ENCODE measurements at regions not wholly inside any gene's neighbourhood (a gene's known extent, or its start where the extent isn't known, plus 50 kb on each side); places are given as distances from the start of the nearest gene placed in this dataset.

DNA sequence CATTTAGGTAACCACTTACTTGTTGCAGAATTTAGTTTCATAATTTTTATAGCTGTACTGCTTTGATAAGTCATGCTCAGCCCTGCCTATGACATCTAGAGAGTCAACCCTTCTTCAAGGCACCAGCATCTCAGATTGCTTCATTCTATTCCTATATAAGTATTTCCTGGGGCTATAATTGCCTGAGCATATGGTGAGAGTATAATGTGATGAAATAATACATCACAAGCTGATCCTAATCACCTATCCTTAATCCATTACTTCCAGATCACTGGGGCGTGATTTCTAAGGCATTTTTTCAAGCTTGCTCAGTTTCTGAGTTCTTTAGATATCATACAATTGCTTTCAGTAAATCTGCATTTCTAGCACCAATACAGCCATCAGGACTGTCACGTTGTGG lies 200.0 kb upstream of the NPY2R start:
- Histone ChIP-seq H3K9ac (ENCODE audit: low read depth, low read length) (no peak overlapping the region), H3K36me3 (ENCODE audit: insufficient read depth, low read length) (no peaks in the 10 kb centered on the region), H3K4me1 (ENCODE audit: control insufficient read depth, insufficient read depth, low read length) (peaks cover 13% of the 10 kb centered on the region), H3K4me2 (ENCODE audit: low read length) (no peak overlapping the region), H3K4me3 (ENCODE audit: low read length) (no peak overlapping the region), H3K27me3 (ENCODE audit: control insufficient read depth, insufficient read depth, low read length) (no peaks in the 10 kb centered on the region), H3K9me3 (replicated peaks; ENCODE audit: low read length) (no peaks in the 10 kb centered on the region)

DNA sequence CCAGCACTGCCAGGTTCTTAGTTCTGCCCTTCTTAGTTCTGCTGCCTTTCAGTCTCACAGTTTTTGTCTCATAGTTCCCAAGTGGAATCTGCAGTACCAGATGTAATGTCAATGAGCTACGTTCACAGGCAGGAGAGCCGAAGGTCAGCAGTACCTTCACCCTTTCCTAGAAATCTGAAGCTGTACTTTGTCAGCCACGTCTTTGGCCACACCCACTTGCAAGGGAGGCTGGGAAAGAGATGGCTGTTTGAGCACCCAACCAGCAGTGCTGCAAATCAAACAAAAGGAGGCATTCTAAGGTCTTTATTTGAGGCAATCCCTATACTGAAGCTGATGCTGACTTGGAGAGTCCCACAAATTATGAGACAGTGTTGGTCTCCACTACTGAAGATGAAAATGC lies 199.1 kb upstream of the NPY2R start:
- Histone ChIP-seq H3K27me3 (ENCODE audit: control insufficient read depth, insufficient read depth, low read length) (no peaks in the 10 kb centered on the region), H3K9ac (ENCODE audit: low read depth, low read length) (no peak overlapping the region)

GRCh38 chr4:155010376-155010775 lies 198.1 kb upstream of the NPY2R start:
- peaks cover 9% of the 10 kb centered on the region for H3K4me1 ChIP-seq (ENCODE audit: control insufficient read depth, insufficient read depth, low read length)
- no peak overlapping the region for H3K4me3 ChIP-seq (ENCODE audit: low read length)

More for the DNA sequence above, 199.1 kb upstream of the NPY2R start:
- H3K4me1 ChIP-seq (ENCODE audit: control insufficient read depth, insufficient read depth, low read length) = peaks cover 13% of the 10 kb centered on the region
- H3K9me3 ChIP-seq (replicated peaks; ENCODE audit: low read length) = no peaks in the 10 kb centered on the region
- no peak overlapping the region for H3K4me2 ChIP-seq (ENCODE audit: low read length)
- H3K36me3 ChIP-seq (ENCODE audit: insufficient read depth, low read length) = no peaks in the 10 kb centered on the region
- H3K4me3 ChIP-seq (ENCODE audit: low read length) = no peak overlapping the region

DNA sequence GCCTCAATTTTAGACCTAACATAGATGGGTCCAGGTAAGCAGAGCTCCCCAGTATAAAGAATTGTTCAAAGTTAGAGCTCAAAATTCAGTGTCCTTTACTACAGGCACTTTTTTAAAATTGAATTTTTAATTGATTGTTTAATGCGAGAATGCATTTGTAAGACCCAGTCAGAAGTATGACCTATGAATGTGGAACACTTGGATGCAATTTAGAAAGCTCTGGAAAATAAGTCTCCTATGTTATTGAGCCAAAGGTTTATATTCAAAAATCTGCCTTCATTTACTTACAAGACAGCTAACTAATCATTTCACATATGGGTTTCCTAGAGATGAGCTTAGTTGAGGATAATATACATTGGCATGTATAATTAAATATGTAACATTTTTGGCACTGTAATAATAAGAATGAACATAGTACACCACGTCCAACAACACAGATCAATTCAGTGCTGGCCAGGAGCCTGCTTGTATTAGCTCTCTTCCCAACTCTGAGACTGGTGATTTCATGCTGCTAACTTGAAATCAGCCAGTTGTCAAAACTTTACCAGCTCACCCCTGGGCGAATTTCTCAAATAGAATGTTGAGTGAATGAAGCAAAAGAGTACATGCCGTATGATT lies 197.2 kb upstream of the NPY2R start:
- Histone ChIP-seq H3K4me1 (ENCODE audit: control insufficient read depth, insufficient read depth, low read length) (peaks cover 9% of the 10 kb centered on the region), H3K9me3 (replicated peaks; ENCODE audit: low read length) (no peaks in the 10 kb centered on the region), H3K36me3 (ENCODE audit: insufficient read depth, low read length) (no peaks in the 10 kb centered on the region), H3K27me3 (ENCODE audit: control insufficient read depth, insufficient read depth, low read length) (no peaks in the 10 kb centered on the region), H3K9ac (ENCODE audit: low read depth, low read length) (no peak overlapping the region), H3K4me3 (ENCODE audit: low read length) (no peak overlapping the region), H3K4me2 (ENCODE audit: low read length) (no peak overlapping the region)

More at GRCh38 chr4:155010376-155010775, 198.1 kb upstream of the NPY2R start:
- Histone ChIP-seq H3K4me2 (ENCODE audit: low read length) (no peak overlapping the region), H3K36me3 (ENCODE audit: insufficient read depth, low read length) (no peaks in the 10 kb centered on the region), H3K27me3 (ENCODE audit: control insufficient read depth, insufficient read depth, low read length) (no peaks in the 10 kb centered on the region), H3K9me3 (replicated peaks; ENCODE audit: low read length) (no peaks in the 10 kb centered on the region), H3K9ac (ENCODE audit: low read depth, low read length) (no peak overlapping the region)

DNA sequence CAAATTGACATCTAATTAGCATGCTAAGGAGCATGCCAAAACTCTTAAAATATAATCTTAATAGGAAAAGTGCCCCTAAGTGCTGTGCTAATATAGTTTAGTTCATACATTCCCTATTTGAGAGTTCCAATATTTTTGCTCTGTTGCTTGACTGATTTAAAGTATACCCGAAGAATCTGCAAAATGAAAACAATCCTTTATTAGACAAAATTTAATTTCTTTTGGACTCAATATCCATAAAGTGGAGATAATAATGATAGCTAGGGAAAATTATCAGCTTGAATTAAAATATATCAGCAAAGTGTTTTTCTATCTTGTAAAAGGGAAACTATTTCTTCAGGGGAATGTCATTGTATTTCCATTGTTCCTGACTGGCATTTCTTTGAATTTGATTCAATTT lies 196.0 kb upstream of the NPY2R start:
- no peak overlapping the region for H3K4me2 ChIP-seq (ENCODE audit: low read length)
- no peaks in the 10 kb centered on the region for H3K9me3 ChIP-seq (replicated peaks; ENCODE audit: low read length)
- H3K9ac ChIP-seq (ENCODE audit: low read depth, low read length) = no peak overlapping the region
- no peaks in the 10 kb centered on the region for H3K36me3 ChIP-seq (ENCODE audit: insufficient read depth, low read length)
- H3K4me1 ChIP-seq (ENCODE audit: control insufficient read depth, insufficient read depth, low read length) = peaks cover 9% of the 10 kb centered on the region
- H3K4me3 ChIP-seq (ENCODE audit: low read length) = no peak overlapping the region
- no peaks in the 10 kb centered on the region for H3K27me3 ChIP-seq (ENCODE audit: control insufficient read depth, insufficient read depth, low read length)

GRCh38 chr4:155017426-155017825 lies 191.0 kb upstream of the NPY2R start:
- Histone ChIP-seq H3K9ac (ENCODE audit: low read depth, low read length) (no peak overlapping the region), H3K4me3 (ENCODE audit: low read length) (no peak overlapping the region), H3K4me2 (ENCODE audit: low read length) (no peak overlapping the region), H3K27me3 (ENCODE audit: control insufficient read depth, insufficient read depth, low read length) (peaks cover 3% of the 10 kb centered on the region), H3K36me3 (ENCODE audit: insufficient read depth, low read length) (no peaks in the 10 kb centered on the region), H3K4me1 (ENCODE audit: control insufficient read depth, insufficient read depth, low read length) (no peaks in the 10 kb centered on the region), H3K9me3 (replicated peaks; ENCODE audit: low read length) (no peaks in the 10 kb centered on the region)

DNA sequence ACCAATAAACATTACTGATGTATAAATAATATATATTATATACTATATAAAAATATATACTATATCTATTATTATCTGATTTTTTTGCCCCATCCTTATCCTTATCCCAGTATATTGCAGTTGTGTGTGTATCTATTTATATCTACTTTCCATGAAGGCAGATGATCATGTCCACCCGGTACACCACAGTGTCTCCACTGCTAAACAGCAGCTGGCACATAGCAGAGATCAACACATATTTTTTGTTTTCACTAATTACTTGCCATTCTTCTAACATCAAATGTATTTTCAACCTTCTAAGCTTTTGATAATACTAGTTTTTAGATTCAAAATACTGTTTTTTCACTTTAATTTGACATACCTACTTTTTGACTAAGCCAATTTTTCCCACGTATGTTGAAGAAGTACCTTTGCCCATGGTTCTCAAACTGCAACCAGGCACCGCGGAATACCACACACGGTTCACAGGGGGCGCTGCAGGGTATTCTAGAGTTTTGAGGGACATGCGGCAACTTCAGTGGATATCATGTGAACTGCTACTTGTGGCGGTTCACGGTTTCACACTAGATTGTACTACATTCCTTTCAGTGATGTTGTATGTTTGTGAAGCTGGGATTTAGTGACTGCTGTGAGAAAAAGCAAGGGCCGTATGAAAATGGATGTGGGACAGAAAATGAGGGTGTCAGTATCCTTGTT lies 182.5 kb upstream of the NPY2R start:
- H3K4me2 ChIP-seq (ENCODE audit: low read length) = no peak overlapping the region
- no peak overlapping the region for H3K4me3 ChIP-seq (ENCODE audit: low read length)
- no peaks in the 10 kb centered on the region for H3K4me1 ChIP-seq (ENCODE audit: control insufficient read depth, insufficient read depth, low read length)
- H3K9ac ChIP-seq (ENCODE audit: low read depth, low read length) = no peak overlapping the region
- no peaks in the 10 kb centered on the region for H3K27me3 ChIP-seq (ENCODE audit: control insufficient read depth, insufficient read depth, low read length)
- H3K9me3 ChIP-seq (replicated peaks; ENCODE audit: low read length) = no peaks in the 10 kb centered on the region
- H3K36me3 ChIP-seq (ENCODE audit: insufficient read depth, low read length) = no peaks in the 10 kb centered on the region

GRCh38 chr4:155026715-155027114 lies 181.7 kb upstream of the NPY2R start:
- H3K4me3 ChIP-seq (ENCODE audit: low read length) = no peak overlapping the region
- H3K27me3 ChIP-seq (ENCODE audit: control insufficient read depth, insufficient read depth, low read length) = no peaks in the 10 kb centered on the region
- H3K9ac ChIP-seq (ENCODE audit: low read depth, low read length) = no peak overlapping the region
- H3K36me3 ChIP-seq (ENCODE audit: insufficient read depth, low read length) = no peaks in the 10 kb centered on the region
- no peaks in the 10 kb centered on the region for H3K9me3 ChIP-seq (replicated peaks; ENCODE audit: low read length)
- H3K4me2 ChIP-seq (ENCODE audit: low read length) = no peak overlapping the region
- no peaks in the 10 kb centered on the region for H3K4me1 ChIP-seq (ENCODE audit: control insufficient read depth, insufficient read depth, low read length)

- Histone ChIP-seq H3K4me2 (ENCODE audit: low read length) (no peak overlapping the region), H3K4me1 (ENCODE audit: control insufficient read depth, insufficient read depth, low read length) (no peaks in the 10 kb centered on the region), H3K9ac (ENCODE audit: low read depth, low read length) (no peak overlapping the region), H3K36me3 (ENCODE audit: insufficient read depth, low read length) (no peaks in the 10 kb centered on the region), H3K9me3 (replicated peaks; ENCODE audit: low read length) (no peaks in the 10 kb centered on the region), H3K4me3 (ENCODE audit: low read length) (no peak overlapping the region), H3K27me3 (ENCODE audit: control insufficient read depth, insufficient read depth, low read length) (no peaks in the 10 kb centered on the region)
Measured at GRCh38 chr4:155032521-155033229, 175.8 kb upstream of the NPY2R start.

- no peak overlapping the region for H3K4me3 ChIP-seq (ENCODE audit: low read length)
- H3K9me3 ChIP-seq (replicated peaks; ENCODE audit: low read length) = no peaks in the 10 kb centered on the region
- H3K27me3 ChIP-seq (ENCODE audit: control insufficient read depth, insufficient read depth, low read length) = no peaks in the 10 kb centered on the region
Measured at GRCh38 chr4:155033604-155034003, 174.8 kb upstream of the NPY2R start.

GRCh38 chr4:155037031-155037430 lies 171.4 kb upstream of the NPY2R start:
- peaks cover 6% of the 10 kb centered on the region for H3K4me1 ChIP-seq (ENCODE audit: control insufficient read depth, insufficient read depth, low read length)
- no peaks in the 10 kb centered on the region for H3K36me3 ChIP-seq (ENCODE audit: insufficient read depth, low read length)
- H3K27me3 ChIP-seq (ENCODE audit: control insufficient read depth, insufficient read depth, low read length) = no peaks in the 10 kb centered on the region
- no peak overlapping the region for H3K9ac ChIP-seq (ENCODE audit: low read depth, low read length)
- H3K4me2 ChIP-seq (ENCODE audit: low read length) = no peak overlapping the region
- H3K4me3 ChIP-seq (ENCODE audit: low read length) = no peak overlapping the region
- no peaks in the 10 kb centered on the region for H3K9me3 ChIP-seq (replicated peaks; ENCODE audit: low read length)

More at GRCh38 chr4:155033604-155034003, 174.8 kb upstream of the NPY2R start:
- H3K9ac ChIP-seq (ENCODE audit: low read depth, low read length) = no peak overlapping the region
- H3K4me1 ChIP-seq (ENCODE audit: control insufficient read depth, insufficient read depth, low read length) = no peaks in the 10 kb centered on the region
- no peak overlapping the region for H3K4me2 ChIP-seq (ENCODE audit: low read length)
- H3K36me3 ChIP-seq (ENCODE audit: insufficient read depth, low read length) = no peaks in the 10 kb centered on the region
